ENCODE measurements at regions not wholly inside any gene's neighbourhood (a gene's known extent, or its start where the extent isn't known, plus 50 kb on each side); places are given as distances from the start of the nearest gene placed in this dataset.
"Not testable (repeated sequence)": the region's sequence is repeated elsewhere in the genome, so short reads cannot be mapped to it uniquely, and the experiment has no call there.

DNA sequence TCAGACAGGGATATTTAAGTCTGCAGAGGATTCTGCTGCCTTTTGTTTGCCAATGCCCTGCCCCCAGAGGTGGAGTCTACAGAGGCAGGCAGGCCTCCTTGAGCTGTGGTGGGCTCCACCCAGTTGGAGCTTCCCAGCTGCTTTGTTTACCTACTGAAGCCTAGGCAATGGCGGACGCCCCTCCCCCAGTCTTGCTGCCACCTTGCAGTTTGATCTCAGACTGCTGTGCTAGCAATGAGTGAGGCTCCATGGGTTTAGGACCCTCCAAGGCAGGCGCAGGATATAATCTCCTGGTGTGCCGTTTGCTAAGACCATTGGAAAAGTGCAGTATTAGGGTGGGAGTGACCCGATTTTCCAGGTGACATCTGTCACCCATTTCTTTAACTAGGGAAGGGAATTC is 132.7 kb downstream of the UNC93B1 start:
- intact Hi-C loops (cut with micrococcal nuclease); H3K79me2 ChIP-seq (ENCODE audit: insufficient read depth, low read length); H3K36me3 ChIP-seq (replicated peaks in 1 of 2; ENCODE audit: control insufficient read depth in 1 of 2, insufficient read depth in 2 of 2, low read length in 2 of 2); DNase-seq; H3K4me1 Mint-ChIP-seq; H3K4me2 ChIP-seq (replicated peaks; ENCODE audit: extremely low read depth, low read length, poor library complexity, severe bottlenecking); H3K4me3 ChIP-seq (replicated peaks in 1 of 3; ENCODE audit: low read depth in 2 of 3, low read length in 3 of 3); H3K4me3 Mint-ChIP-seq; H3K27ac Mint-ChIP-seq; H3K9me3 ChIP-seq (replicated peaks in 1 of 2; ENCODE audit: control insufficient read depth in 1 of 2, insufficient read depth in 1 of 2, low read length in 2 of 2); H4K20me1 ChIP-seq (ENCODE audit: insufficient read depth, low read length); H2AFZ ChIP-seq (ENCODE audit: insufficient read depth, low read depth, low read length, poor library complexity, severe bottlenecking); H3K4me1 ChIP-seq (ENCODE audit: control insufficient read depth in 1 of 2, insufficient read depth in 2 of 2, low read length in 2 of 2); H3K27me3 ChIP-seq (ENCODE audit: control insufficient read depth in 2 of 2, insufficient read depth in 2 of 2, low read length in 2 of 2); H3K9ac ChIP-seq (ENCODE audit: insufficient read depth, low read length, poor library complexity, severe bottlenecking); H3K36me3 Mint-ChIP-seq; H3K27ac ChIP-seq (ENCODE audit: low read depth in 1 of 2, low read length in 2 of 2): not testable (repeated sequence)
- H3K9me3 Mint-ChIP-seq, result peaks cover 0 to 13% (median 8%) of the 10 kb centered on the region in 7 donors
- peaks cover 6 to 17% (median 14%) of the 10 kb centered on the region in 3 donors for H3K27me3 Mint-ChIP-seq (ENCODE audit: low read depth in 3 of 3)
- WGBS (ENCODE audit: insufficient coverage), result 100% methylated on average over 2 of the region's 5 CpGs

DNA sequence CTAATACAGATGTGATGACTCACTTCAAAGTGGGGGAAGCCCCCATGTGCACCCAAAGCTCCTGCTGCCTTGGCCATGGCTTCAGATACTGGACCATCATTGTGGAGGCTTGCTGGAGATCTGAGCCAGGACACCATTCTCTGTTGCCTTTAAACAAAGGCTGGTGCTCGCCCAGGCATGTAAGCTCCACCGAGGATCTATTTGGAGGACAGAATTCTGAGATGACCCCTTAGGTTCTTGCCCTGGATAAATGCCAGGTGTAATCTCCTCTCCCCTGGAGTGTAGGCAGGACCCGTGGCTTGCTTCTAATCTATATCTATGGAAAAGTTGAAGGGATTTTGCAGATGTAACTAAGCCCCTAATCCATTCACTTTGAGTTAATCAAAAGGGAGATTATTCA is 141.0 kb downstream of the UNC93B1 start:
- H3K9me3 Mint-ChIP-seq; H4K20me1 ChIP-seq (ENCODE audit: insufficient read depth, low read length); H3K9me3 ChIP-seq (replicated peaks in 1 of 2; ENCODE audit: control insufficient read depth in 1 of 2, insufficient read depth in 1 of 2, low read length in 2 of 2); H3K27ac Mint-ChIP-seq; H3K9ac ChIP-seq (ENCODE audit: insufficient read depth, low read length, poor library complexity, severe bottlenecking); H3K4me1 ChIP-seq (ENCODE audit: control insufficient read depth in 1 of 2, insufficient read depth in 2 of 2, low read length in 2 of 2); H3K4me2 ChIP-seq (replicated peaks; ENCODE audit: extremely low read depth, low read length, poor library complexity, severe bottlenecking); H3K4me3 Mint-ChIP-seq; H3K36me3 Mint-ChIP-seq; H3K4me1 Mint-ChIP-seq; H2AFZ ChIP-seq (ENCODE audit: insufficient read depth, low read depth, low read length, poor library complexity, severe bottlenecking); intact Hi-C loops (cut with micrococcal nuclease); H3K4me3 ChIP-seq (replicated peaks in 1 of 3; ENCODE audit: low read depth in 2 of 3, low read length in 3 of 3); H3K27ac ChIP-seq (ENCODE audit: low read depth in 1 of 2, low read length in 2 of 2); H3K79me2 ChIP-seq (ENCODE audit: insufficient read depth, low read length); DNase-seq; H3K27me3 ChIP-seq (ENCODE audit: control insufficient read depth in 2 of 2, insufficient read depth in 2 of 2, low read length in 2 of 2); H3K36me3 ChIP-seq (replicated peaks in 1 of 2; ENCODE audit: control insufficient read depth in 1 of 2, insufficient read depth in 2 of 2, low read length in 2 of 2): not testable (repeated sequence)
- no CpG with 5 or more reads among the region's 3 CpGs for WGBS (ENCODE audit: insufficient coverage)
- peaks cover 4 to 18% (median 14%) of the 10 kb centered on the region in 3 donors for H3K27me3 Mint-ChIP-seq (ENCODE audit: low read depth in 3 of 3)

DNA sequence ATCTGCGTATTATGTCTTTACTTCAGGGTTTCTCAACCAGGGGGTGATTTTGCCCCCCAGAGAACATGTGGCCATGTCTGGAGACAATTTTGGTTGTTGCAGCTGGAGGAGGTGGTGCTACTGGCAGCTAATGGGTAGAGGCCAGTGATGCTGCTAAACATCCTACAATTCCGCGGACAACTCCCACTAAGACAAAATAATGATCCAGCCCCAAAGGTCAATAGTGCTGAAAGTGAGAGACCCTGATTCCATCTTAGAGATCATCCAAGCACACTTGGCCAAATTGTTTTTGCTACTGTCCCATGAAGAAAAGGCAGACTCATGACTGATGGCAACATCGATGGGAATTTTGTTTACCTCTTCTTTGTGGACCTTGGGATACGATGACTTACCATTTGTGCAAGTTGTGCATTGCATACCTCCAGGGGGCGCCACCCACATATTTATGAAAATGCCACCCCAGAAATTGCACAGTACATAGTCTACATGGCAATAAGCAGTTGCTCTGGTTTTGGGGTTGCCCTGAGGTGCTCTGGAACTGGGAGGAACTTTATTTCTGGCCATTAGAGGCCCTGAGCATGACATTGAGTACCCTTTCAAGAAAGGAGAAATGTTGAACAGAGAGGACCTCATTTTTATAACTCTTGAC is 144.3 kb downstream of the UNC93B1 start:
- H3K4me3 ChIP-seq (replicated peaks in 1 of 3; ENCODE audit: low read depth in 2 of 3, low read length in 3 of 3); H3K4me3 Mint-ChIP-seq; H3K27ac ChIP-seq (ENCODE audit: low read depth in 1 of 2, low read length in 2 of 2); H3K36me3 ChIP-seq (replicated peaks in 1 of 2; ENCODE audit: control insufficient read depth in 1 of 2, insufficient read depth in 2 of 2, low read length in 2 of 2); H3K9me3 Mint-ChIP-seq; H4K20me1 ChIP-seq (ENCODE audit: insufficient read depth, low read length); H3K4me2 ChIP-seq (replicated peaks; ENCODE audit: extremely low read depth, low read length, poor library complexity, severe bottlenecking); H2AFZ ChIP-seq (ENCODE audit: insufficient read depth, low read depth, low read length, poor library complexity, severe bottlenecking); H3K79me2 ChIP-seq (ENCODE audit: insufficient read depth, low read length); H3K4me1 ChIP-seq (ENCODE audit: control insufficient read depth in 1 of 2, insufficient read depth in 2 of 2, low read length in 2 of 2); H3K27ac Mint-ChIP-seq; H3K9ac ChIP-seq (ENCODE audit: insufficient read depth, low read length, poor library complexity, severe bottlenecking); H3K9me3 ChIP-seq (replicated peaks in 1 of 2; ENCODE audit: control insufficient read depth in 1 of 2, insufficient read depth in 1 of 2, low read length in 2 of 2); H3K27me3 ChIP-seq (ENCODE audit: control insufficient read depth in 2 of 2, insufficient read depth in 2 of 2, low read length in 2 of 2); DNase-seq; H3K4me1 Mint-ChIP-seq; intact Hi-C loops (cut with micrococcal nuclease); H3K36me3 Mint-ChIP-seq: not testable (repeated sequence)
- H3K27me3 Mint-ChIP-seq (ENCODE audit: low read depth in 3 of 3), result peaks cover 11 to 20% (median 15%) of the 10 kb centered on the region in 3 donors
- TF ChIP-seq, protein P1, sequence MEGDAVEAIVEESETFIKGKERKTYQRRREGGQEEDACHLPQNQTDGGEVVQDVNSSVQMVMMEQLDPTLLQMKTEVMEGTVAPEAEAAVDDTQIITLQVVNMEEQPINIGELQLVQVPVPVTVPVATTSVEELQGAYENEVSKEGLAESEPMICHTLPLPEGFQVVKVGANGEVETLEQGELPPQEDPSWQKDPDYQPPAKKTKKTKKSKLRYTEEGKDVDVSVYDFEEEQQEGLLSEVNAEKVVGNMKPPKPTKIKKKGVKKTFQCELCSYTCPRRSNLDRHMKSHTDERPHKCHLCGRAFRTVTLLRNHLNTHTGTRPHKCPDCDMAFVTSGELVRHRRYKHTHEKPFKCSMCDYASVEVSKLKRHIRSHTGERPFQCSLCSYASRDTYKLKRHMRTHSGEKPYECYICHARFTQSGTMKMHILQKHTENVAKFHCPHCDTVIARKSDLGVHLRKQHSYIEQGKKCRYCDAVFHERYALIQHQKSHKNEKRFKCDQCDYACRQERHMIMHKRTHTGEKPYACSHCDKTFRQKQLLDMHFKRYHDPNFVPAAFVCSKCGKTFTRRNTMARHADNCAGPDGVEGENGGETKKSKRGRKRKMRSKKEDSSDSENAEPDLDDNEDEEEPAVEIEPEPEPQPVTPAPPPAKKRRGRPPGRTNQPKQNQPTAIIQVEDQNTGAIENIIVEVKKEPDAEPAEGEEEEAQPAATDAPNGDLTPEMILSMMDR (IDR thresholded peaks at IDR 0.05), result peak; percentile 59
- WGBS (ENCODE audit: insufficient coverage), result no CpG with 5 or more reads among the region's 6 CpGs

DNA sequence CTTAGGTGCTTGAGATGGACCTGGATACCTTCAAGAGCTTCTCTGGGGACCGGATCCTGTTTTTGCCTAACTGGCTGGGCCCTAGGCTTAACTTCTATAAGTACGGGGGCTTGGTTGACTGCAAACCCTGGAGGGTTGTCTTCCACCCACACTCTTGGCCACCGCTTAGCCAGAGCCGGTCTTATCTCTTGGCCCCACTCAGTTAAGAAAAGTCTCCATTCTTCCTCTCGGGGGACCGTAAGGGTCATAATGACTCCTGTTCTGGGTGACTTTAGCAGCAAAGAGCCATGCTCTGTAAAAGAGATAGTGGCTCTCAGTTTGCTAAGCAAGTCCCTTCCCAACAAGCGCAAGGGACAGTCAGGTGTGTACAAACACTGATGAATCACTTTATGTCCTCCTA is 153.2 kb downstream of the UNC93B1 start:
- intact Hi-C loops (cut with micrococcal nuclease); H3K4me3 ChIP-seq (replicated peaks in 1 of 3; ENCODE audit: low read depth in 2 of 3, low read length in 3 of 3); H3K4me1 ChIP-seq (ENCODE audit: control insufficient read depth in 1 of 2, insufficient read depth in 2 of 2, low read length in 2 of 2); H3K4me1 Mint-ChIP-seq; H4K20me1 ChIP-seq (ENCODE audit: insufficient read depth, low read length); H3K27me3 ChIP-seq (ENCODE audit: control insufficient read depth in 2 of 2, insufficient read depth in 2 of 2, low read length in 2 of 2); H3K4me2 ChIP-seq (replicated peaks; ENCODE audit: extremely low read depth, low read length, poor library complexity, severe bottlenecking); DNase-seq; H2AFZ ChIP-seq (ENCODE audit: insufficient read depth, low read depth, low read length, poor library complexity, severe bottlenecking); H3K27ac ChIP-seq (ENCODE audit: low read depth in 1 of 2, low read length in 2 of 2); H3K9me3 Mint-ChIP-seq; H3K27ac Mint-ChIP-seq; H3K4me3 Mint-ChIP-seq; H3K36me3 ChIP-seq (replicated peaks in 1 of 2; ENCODE audit: control insufficient read depth in 1 of 2, insufficient read depth in 2 of 2, low read length in 2 of 2); H3K9ac ChIP-seq (ENCODE audit: insufficient read depth, low read length, poor library complexity, severe bottlenecking); H3K79me2 ChIP-seq (ENCODE audit: insufficient read depth, low read length); H3K9me3 ChIP-seq (replicated peaks in 1 of 2; ENCODE audit: control insufficient read depth in 1 of 2, insufficient read depth in 1 of 2, low read length in 2 of 2); H3K36me3 Mint-ChIP-seq: not testable (repeated sequence)
- peaks cover 19 to 39% (median 22%) of the 10 kb centered on the region in 3 donors for H3K27me3 Mint-ChIP-seq (ENCODE audit: low read depth in 3 of 3)
- WGBS (ENCODE audit: insufficient coverage), result 37% methylated on average over 6 of the region's 7 CpGs

All from CD14-positive monocyte (primary cell).